Spleen (tissue), 11 donors: ENCODE measurements at regions not wholly inside any gene's neighbourhood (a gene's known extent, or its start where the extent isn't known, plus 50 kb on each side); places are given as distances from the start of the nearest gene placed in this dataset.

ENCODE experiments used
- DNase-seq: peaks from one replicate; pipeline ENCODE4 v3.0.0-alpha.2; 2020
- H3K27ac ChIP-seq, 8 donors: fragments of 200-600 bp; sonication (generic) in 7 of 8; 1 replicate in 4 of 8; 2 replicates in 4 of 8; pipeline versions ENCODE4 v1.5.0 to v1.8.0; 2016 to 2021; ENCODE audit warnings: inconsistent platforms in 4 of 8, mild to moderate bottlenecking in 4 of 8, moderate library complexity in 1 of 8
- H3K27me3 ChIP-seq, 7 donors: fragments of 200-600 bp; sonication (generic) in 6 of 7; replicated peaks in 1 of 7; 1 replicate in 4 of 7; 2 replicates in 3 of 7; pipeline versions ENCODE4 v1.5.0 to v1.8.0; 2016 to 2021; ENCODE audit warnings: inconsistent platforms in 3 of 7, mild to moderate bottlenecking in 1 of 7
- H3K36me3 ChIP-seq, 6 donors: fragments of 200-600 bp; sonication (generic) in 5 of 6; 1 replicate in 4 of 6; 2 replicates in 2 of 6; pipeline versions ENCODE4 v1.5.0 to v1.8.0; 2016 to 2021; ENCODE audit warnings: inconsistent platforms in 2 of 6
- H3K4me1 ChIP-seq, 6 donors: fragments of 200-600 bp; sonication (generic) in 5 of 6; 1 replicate in 3 of 6; 2 replicates in 3 of 6; pipeline versions ENCODE4 v1.5.0 to v1.8.0; 2016 to 2021; ENCODE audit warnings: inconsistent platforms in 3 of 6
- H3K4me3 ChIP-seq, 8 donors: fragments of 200-600 bp; sonication (generic) in 7 of 8; 1 replicate in 4 of 8; 2 replicates in 4 of 8; pipeline versions ENCODE4 v1.5.0 to v1.8.0; 2016 to 2021; ENCODE audit warnings: inconsistent platforms in 4 of 8, mild to moderate bottlenecking in 4 of 8, moderate library complexity in 2 of 8
- H3K9me3 ChIP-seq, 8 donors: fragments of 200-600 bp; sonication (generic) in 7 of 8; 1 replicate in 4 of 8; 2 replicates in 4 of 8; pipeline versions ENCODE4 v1.5.0 to v1.8.0; 2016 to 2021; ENCODE audit warnings: inconsistent platforms in 4 of 8
- CTCF ChIP-seq, 11 experiments: fragments of 200-600 bp in 7 of 11; fragments of 450-650 bp in 4 of 11; sonication (generic) in 4 of 11; IDR thresholded peaks in 8 of 11; conservative IDR thresholded peaks in 3 of 11; 1 replicate in 7 of 11; 2 replicates in 4 of 11; pipeline versions ENCODE4 v1.4.0 to v1.8.0; 2016 to 2021; ENCODE audit warnings: antibody characterized with exemption in 11 of 11, inconsistent platforms in 4 of 11, mild to moderate bottlenecking in 1 of 11
- POLR2A ChIP-seq, 3 donors: fragments of 450-650 bp; IDR thresholded peaks; one replicate each; pipeline ENCODE4 v1.5.1; 2017; ENCODE audit warnings: antibody characterized with exemption in 3 of 3, mild to moderate bottlenecking in 1 of 3
- POLR2AphosphoS5 ChIP-seq, 3 donors: sonication (generic); formaldehyde crosslinking; IDR thresholded peaks; one replicate each; pipeline ENCODE4 v1.5.1; 2017; ENCODE audit warnings: antibody characterized with exemption in 3 of 3
- WGBS, 5 donors: extraction: QIAGEN DNeasy Blood & Tissue Kit in 3 of 5; methylation state at CpG; one replicate each; pipeline versions ENCODE4 v1.1.5 to v1.1.7; 2013 to 2018; 5-methylcytosine and 5-hydroxymethylcytosine counted together
- intact Hi-C: fragments of 100-400 bp; cut with DNase I; formaldehyde crosslinking; loops from one replicate; pipeline ENCODE4 v1.15.0; 2023; ENCODE audit warnings: low total_unique reads
- donor health status: healthy with polysubstance abuse.
- donor health status: DM: no; HTN: no; CAD: no; lungs with moderate emphysema.
- donor health status: DM: no; HTN: no; CAD: no.
- donor health status: Bipolar disorder and iron deficiency.
- donor health status: healthy.
- donor health status: DM: no; HTN: no; CAD: no.
- donor health status: DM: yes; HTN: yes; CAD: no.

DNA sequence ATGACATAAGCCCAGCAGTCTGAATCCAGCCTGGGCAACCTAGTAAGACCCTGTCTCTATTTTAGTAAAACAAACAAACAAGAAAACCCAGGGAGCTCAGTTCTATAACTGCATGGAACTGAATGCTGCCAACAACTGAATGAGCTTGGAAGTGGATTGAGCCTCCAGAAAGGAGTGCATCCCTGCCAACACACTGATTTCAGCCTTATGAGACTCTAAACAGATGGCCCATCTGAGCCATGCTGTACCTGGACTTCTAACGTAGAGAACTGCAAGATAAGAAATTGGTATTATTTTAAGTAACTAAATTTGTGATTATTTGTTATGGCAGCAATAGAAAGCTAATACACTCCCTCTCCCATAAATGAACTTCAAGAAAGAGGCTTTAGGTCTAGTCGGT is 150.4 kb upstream of the RAI14 start:
- 85 to 95% (median 86%) methylated on average over 2 of the region's 2 CpGs for WGBS, 5 donors
- H3K4me1 ChIP-seq: peaks cover 0 to 12% (median 0%) of the 10 kb centered on the region in 6 donors
- no peak overlapping the region for H3K4me3 ChIP-seq
- H3K27me3 ChIP-seq: no peaks in the 10 kb centered on the region
- TF ChIP-seq POLR2A (IDR thresholded peaks at IDR 0.05): no peak
- TF ChIP-seq CTCF (IDR thresholded peaks at IDR 0.05 in 8 of 11, conservative IDR thresholded peaks at IDR 0.05 in 3 of 11): no peak
- TF ChIP-seq POLR2AphosphoS5 (IDR thresholded peaks at IDR 0.05): no peak
- H3K9me3 ChIP-seq: no peaks in the 10 kb centered on the region
- no peaks in the 10 kb centered on the region for H3K36me3 ChIP-seq
- intact Hi-C loops: no loop called here
- DNase-seq: no peak
- H3K27ac ChIP-seq: no peak overlapping the region

- H3K4me1 ChIP-seq: peaks cover 0 to 19% (median 4%) of the 10 kb centered on the region in 6 donors
- H3K27me3 ChIP-seq: no peaks in the 10 kb centered on the region
- H3K36me3 ChIP-seq: no peaks in the 10 kb centered on the region
- 84 to 88% (median 85%) methylated on average over 2 of the region's 2 CpGs for whole genome bisulfite sequencing, 5 donors
- H3K4me3 ChIP-seq: no peak overlapping the region
- DNase-seq: no peak
- no peak overlapping the region for H3K27ac ChIP-seq
- TF ChIP-seq CTCF (IDR thresholded peaks at IDR 0.05 in 8 of 11, conservative IDR thresholded peaks at IDR 0.05 in 3 of 11) (no peak), POLR2A (IDR thresholded peaks at IDR 0.05) (no peak), POLR2AphosphoS5 (IDR thresholded peaks at IDR 0.05) (no peak)
- H3K9me3 ChIP-seq: no peaks in the 10 kb centered on the region
- intact Hi-C loops: no loop called here
These were observed 148.2 kb upstream of the RAI14 start for GRCh38 chr5:34507933-34508332.

DNA sequence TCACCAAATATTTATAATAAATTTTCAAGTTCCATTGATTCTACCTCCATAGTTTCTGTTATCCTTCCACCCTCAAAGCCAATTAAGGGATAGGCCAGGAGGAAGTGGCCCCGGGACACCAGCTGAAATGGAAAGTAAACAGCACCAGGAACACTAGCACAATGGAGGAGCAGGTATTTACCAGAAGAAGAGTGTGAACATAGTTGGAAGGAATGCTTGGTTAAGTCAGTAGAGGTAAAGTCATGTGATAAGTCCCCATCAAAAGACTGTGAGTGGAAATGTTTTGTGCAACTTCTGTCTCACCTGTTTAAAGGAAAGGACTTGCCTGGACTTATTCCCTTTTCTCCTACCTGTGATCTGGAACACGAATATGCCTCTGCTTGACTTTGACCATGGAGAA is 146.7 kb upstream of the RAI14 start:
- no peaks in the 10 kb centered on the region for H3K9me3 ChIP-seq
- peak overlapping the region in 1 of 8 donors; percentile 55 for H3K27ac ChIP-seq
- H3K27me3 ChIP-seq: no peaks in the 10 kb centered on the region
- H3K4me3 ChIP-seq: no peak overlapping the region
- intact Hi-C loops: no loop called here
- no peak for DNase-seq
- 74 to 83% (median 80%) methylated on average over 2 of the region's 2 CpGs for WGBS, 5 donors
- TF ChIP-seq POLR2A (IDR thresholded peaks at IDR 0.05) (no peak), POLR2AphosphoS5 (IDR thresholded peaks at IDR 0.05) (no peak), CTCF (IDR thresholded peaks at IDR 0.05 in 8 of 11, conservative IDR thresholded peaks at IDR 0.05 in 3 of 11) (no peak)
- no peaks in the 10 kb centered on the region for H3K36me3 ChIP-seq
- peaks cover 0 to 11% (median 4%) of the 10 kb centered on the region in 6 donors for H3K4me1 ChIP-seq

GRCh38 chr5:34510002-34510401 is 146.1 kb upstream of the RAI14 start:
- no peak for DNase-seq
- Histone ChIP-seq H3K36me3 (no peaks in the 10 kb centered on the region), H3K4me1 (peaks cover 0 to 11% (median 4%) of the 10 kb centered on the region in 6 donors), H3K4me3 (no peak overlapping the region), H3K27me3 (no peaks in the 10 kb centered on the region), H3K9me3 (no peaks in the 10 kb centered on the region), H3K27ac (peak overlapping the region in 1 of 8 donors; percentile 55)
- WGBS, 5 donors: 63 to 74% (median 70%) methylated on average over 5 of the region's 5 CpGs
- TF ChIP-seq CTCF (IDR thresholded peaks at IDR 0.05 in 8 of 11, conservative IDR thresholded peaks at IDR 0.05 in 3 of 11): no peak
- no peak for TF ChIP-seq POLR2AphosphoS5 (IDR thresholded peaks at IDR 0.05)
- no peak for TF ChIP-seq POLR2A (IDR thresholded peaks at IDR 0.05)
- intact Hi-C loops: no loop called here
